Stimulated activated naive CD8-positive, alpha-beta T cell treated with anti-CD3 and anti-CD28 coated beads, Interleukin-15, amount 100 ng/mL, for 72 hours (primary cell): ENCODE measurements at regions not wholly inside any gene's neighbourhood (a gene's known extent, or its start where the extent isn't known, plus 50 kb on each side); places are given as distances from the start of the nearest gene placed in this dataset.
A peak's percentile ranks its signal among the peaks of the same experiment; 100 is the strongest.

Source experiments
- ATAC-seq: fragments of 150-1000 bp; cut with Tn5 transposase; 2 replicates; pipeline ENCODE4 v1.10.0; 2021; ENCODE audit warnings: mild to moderate bottlenecking, moderate library complexity
- DNase-seq, 2 donors: peaks; one replicate each; pipeline ENCODE4 v3.0.0; 2021 to 2022
- H3K27ac Mint-ChIP-seq, 2 donors: one replicate each; pipeline ENCODE4 v1.8.0; 2022; ENCODE audit warnings: mild to moderate bottlenecking in 2 of 2, mixed read lengths in 2 of 2, moderate library complexity in 2 of 2
- H3K27me3 Mint-ChIP-seq: one replicate; pipeline ENCODE4 v1.8.0; 2022; ENCODE audit warnings: mixed read lengths
- H3K4me1 Mint-ChIP-seq: one replicate; pipeline ENCODE4 v1.8.0; 2022; ENCODE audit warnings: mild to moderate bottlenecking, mixed read lengths
- H3K4me3 Mint-ChIP-seq, 2 donors: one replicate each; pipeline ENCODE4 v1.8.0; 2022; ENCODE audit warnings: mild to moderate bottlenecking in 2 of 2, mixed read lengths in 2 of 2, moderate library complexity in 1 of 2
- H3K9me3 Mint-ChIP-seq, 2 donors: one replicate each; pipeline ENCODE4 v1.8.0; 2022; ENCODE audit warnings: mixed read lengths in 2 of 2

- no peak overlapping the region for H3K27ac Mint-ChIP-seq
- DNase-seq = no peak
Measured at GRCh38 chr5:158303275-158303674, 444.3 kb upstream of the CLINT1 start.

GRCh38 chr5:158302029-158302428, 443.1 kb upstream of the CLINT1 start:
- Mint-ChIP-seq H3K4me3 (no peak overlapping the region), H3K27me3 (no peaks in the 10 kb centered on the region), H3K27ac (no peak overlapping the region), H3K9me3 (peaks cover 3 to 7% of the 10 kb centered on the region in 2 donors), H3K4me1 (no peaks in the 10 kb centered on the region)
- DNase-seq = no peak
- ATAC-seq = no peak

More at GRCh38 chr5:158303275-158303674, 444.3 kb upstream of the CLINT1 start:
- no peaks in the 10 kb centered on the region for H3K4me1 Mint-ChIP-seq
- H3K4me3 Mint-ChIP-seq = no peak overlapping the region
- no peaks in the 10 kb centered on the region for H3K27me3 Mint-ChIP-seq
- H3K9me3 Mint-ChIP-seq = no peaks in the 10 kb centered on the region
- no peak for ATAC-seq

- DNase-seq = no peak
- Mint-ChIP-seq H3K9me3 (peaks cover 6 to 7% of the 10 kb centered on the region in 2 donors), H3K4me3 (no peak overlapping the region)
Measured at GRCh38 chr5:158301186-158301585, 442.2 kb upstream of the CLINT1 start.

GRCh38 chr5:158300256-158300655, 441.3 kb upstream of the CLINT1 start:
- no peak for ATAC-seq
- Mint-ChIP-seq H3K4me3 (no peak overlapping the region), H3K4me1 (no peaks in the 10 kb centered on the region)

More at GRCh38 chr5:158301186-158301585, 442.2 kb upstream of the CLINT1 start:
- H3K4me1 Mint-ChIP-seq = no peaks in the 10 kb centered on the region
- H3K27me3 Mint-ChIP-seq = no peaks in the 10 kb centered on the region
- no peak overlapping the region for H3K27ac Mint-ChIP-seq
- no peak for ATAC-seq

GRCh38 chr5:158297002-158297527, 438.1 kb upstream of the CLINT1 start:
- H3K27ac Mint-ChIP-seq = no peak overlapping the region
- peaks cover 7 to 12% of the 10 kb centered on the region in 2 donors for H3K9me3 Mint-ChIP-seq
- ATAC-seq (no peak), DNase-seq (no peak)
- no peak overlapping the region for H3K4me3 Mint-ChIP-seq
- no peaks in the 10 kb centered on the region for H3K4me1 Mint-ChIP-seq
- no peaks in the 10 kb centered on the region for H3K27me3 Mint-ChIP-seq

More at GRCh38 chr5:158300256-158300655, 441.3 kb upstream of the CLINT1 start:
- Mint-ChIP-seq H3K27me3 (no peaks in the 10 kb centered on the region), H3K27ac (no peak overlapping the region), H3K9me3 (peaks cover 6 to 7% of the 10 kb centered on the region in 2 donors)
- DNase-seq = no peak

GRCh38 chr5:158294701-158295100, 435.8 kb upstream of the CLINT1 start:
- Mint-ChIP-seq H3K4me3 (no peak overlapping the region), H3K4me1 (no peaks in the 10 kb centered on the region), H3K9me3 (peaks cover 7 to 12% of the 10 kb centered on the region in 2 donors), H3K27ac (no peak overlapping the region), H3K27me3 (no peaks in the 10 kb centered on the region)
- no peak for ATAC-seq
- no peak for DNase-seq

GRCh38 chr5:158292981-158293380, 434.0 kb upstream of the CLINT1 start:
- DNase-seq = no peak

GRCh38 chr5:158289967-158290366, 431.0 kb upstream of the CLINT1 start:
- ATAC-seq = no peak
- peak overlapping the region in 1 of 2 donors; percentile 3 for H3K27ac Mint-ChIP-seq
- H3K27me3 Mint-ChIP-seq = no peaks in the 10 kb centered on the region
- DNase-seq = no peak
- peaks cover 0 to 3% of the 10 kb centered on the region in 2 donors for H3K9me3 Mint-ChIP-seq
- no peak overlapping the region for H3K4me3 Mint-ChIP-seq
- H3K4me1 Mint-ChIP-seq = no peaks in the 10 kb centered on the region

More at GRCh38 chr5:158292981-158293380, 434.0 kb upstream of the CLINT1 start:
- Mint-ChIP-seq H3K9me3 (peaks cover 5 to 12% of the 10 kb centered on the region in 2 donors), H3K27me3 (no peaks in the 10 kb centered on the region), H3K4me1 (no peaks in the 10 kb centered on the region), H3K4me3 (no peak overlapping the region), H3K27ac (no peak overlapping the region)
- no peak for ATAC-seq

GRCh38 chr5:158288272-158288657, 429.3 kb upstream of the CLINT1 start:
- Mint-ChIP-seq H3K4me1 (no peaks in the 10 kb centered on the region), H3K27ac (no peak overlapping the region), H3K27me3 (no peaks in the 10 kb centered on the region), H3K9me3 (no peaks in the 10 kb centered on the region), H3K4me3 (no peak overlapping the region)
- ATAC-seq (no peak), DNase-seq (no peak)

GRCh38 chr5:158287643-158288271, 428.8 kb upstream of the CLINT1 start:
- Mint-ChIP-seq H3K9me3 (no peaks in the 10 kb centered on the region), H3K27me3 (no peaks in the 10 kb centered on the region), H3K27ac (peak overlapping the region in 1 of 2 donors; percentile 60), H3K4me1 (no peaks in the 10 kb centered on the region), H3K4me3 (no peak overlapping the region)
- DNase-seq = no peak
- no peak for ATAC-seq

- ATAC-seq = no peak
- DNase-seq = no peak
- Mint-ChIP-seq H3K4me1 (no peaks in the 10 kb centered on the region), H3K4me3 (no peak overlapping the region), H3K27ac (no peak overlapping the region), H3K27me3 (no peaks in the 10 kb centered on the region), H3K9me3 (no peaks in the 10 kb centered on the region)
Measured at GRCh38 chr5:158286827-158287226, 427.9 kb upstream of the CLINT1 start.

GRCh38 chr5:158285698-158286097, 426.8 kb upstream of the CLINT1 start:
- H3K27me3 Mint-ChIP-seq = no peaks in the 10 kb centered on the region
- DNase-seq (no peak), ATAC-seq (no peak)
- H3K4me1 Mint-ChIP-seq = no peaks in the 10 kb centered on the region
- H3K4me3 Mint-ChIP-seq = no peak overlapping the region
- H3K9me3 Mint-ChIP-seq = peaks cover 0 to 5% of the 10 kb centered on the region in 2 donors
- H3K27ac Mint-ChIP-seq = no peak overlapping the region

- Mint-ChIP-seq H3K27ac (no peak overlapping the region), H3K9me3 (peaks cover 0 to 5% of the 10 kb centered on the region in 2 donors), H3K4me1 (no peaks in the 10 kb centered on the region), H3K4me3 (no peak overlapping the region), H3K27me3 (no peaks in the 10 kb centered on the region)
- no peak for ATAC-seq
- no peak for DNase-seq
Measured at GRCh38 chr5:158284242-158284641, 425.3 kb upstream of the CLINT1 start.

GRCh38 chr5:158283397-158283796, 424.5 kb upstream of the CLINT1 start:
- Mint-ChIP-seq H3K4me3 (no peak overlapping the region), H3K27me3 (no peaks in the 10 kb centered on the region), H3K4me1 (no peaks in the 10 kb centered on the region), H3K27ac (no peak overlapping the region), H3K9me3 (peaks cover 0 to 5% of the 10 kb centered on the region in 2 donors)
- DNase-seq (no peak), ATAC-seq (no peak)

- H3K9me3 Mint-ChIP-seq = peaks cover 0 to 5% of the 10 kb centered on the region in 2 donors
- no peaks in the 10 kb centered on the region for H3K4me1 Mint-ChIP-seq
- no peak for ATAC-seq
- no peaks in the 10 kb centered on the region for H3K27me3 Mint-ChIP-seq
- no peak overlapping the region for H3K4me3 Mint-ChIP-seq
- DNase-seq = no peak
- no peak overlapping the region for H3K27ac Mint-ChIP-seq
Measured at GRCh38 chr5:158278216-158278925, 419.4 kb upstream of the CLINT1 start.

GRCh38 chr5:158277276-158277675, 418.3 kb upstream of the CLINT1 start:
- Mint-ChIP-seq H3K27me3 (no peaks in the 10 kb centered on the region), H3K27ac (no peak overlapping the region), H3K4me3 (no peak overlapping the region), H3K4me1 (no peaks in the 10 kb centered on the region), H3K9me3 (peaks cover 0 to 5% of the 10 kb centered on the region in 2 donors)
- DNase-seq (no peak), ATAC-seq (no peak)
